LNCAP (cell line): ENCODE measurements at regions not wholly inside any gene's neighbourhood (a gene's known extent, or its start where the extent isn't known, plus 50 kb on each side); places are given as distances from the start of the nearest gene placed in this dataset.

Source experiments
- TF ChIP-seq, protein P1 (sequence below): fragments of 450-650 bp; IDR thresholded peaks from 2 replicates; pipeline ENCODE4 v1.5.1; 2017; ENCODE audit warnings: mild to moderate bottlenecking

DNA sequence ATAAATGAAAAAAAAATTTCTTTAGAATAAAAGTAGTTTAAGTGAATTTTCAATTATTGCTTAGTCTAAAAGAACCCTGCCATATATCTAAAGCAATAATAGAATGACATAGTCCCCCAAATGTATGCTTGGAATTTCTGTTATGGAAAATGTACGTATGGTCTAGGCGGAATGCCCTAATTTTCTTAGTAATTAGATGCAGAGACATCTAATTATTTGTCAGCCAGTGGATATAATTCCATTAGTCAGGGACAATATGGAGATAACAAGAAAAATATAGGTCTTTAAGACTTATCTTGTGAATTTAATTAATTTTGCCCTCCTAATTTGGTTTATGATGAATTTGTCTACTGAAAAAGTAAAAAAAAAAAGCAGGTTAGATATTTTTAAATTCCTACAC is 460.9 kb upstream of the SOX11 start:
- TF ChIP-seq, protein P1, sequence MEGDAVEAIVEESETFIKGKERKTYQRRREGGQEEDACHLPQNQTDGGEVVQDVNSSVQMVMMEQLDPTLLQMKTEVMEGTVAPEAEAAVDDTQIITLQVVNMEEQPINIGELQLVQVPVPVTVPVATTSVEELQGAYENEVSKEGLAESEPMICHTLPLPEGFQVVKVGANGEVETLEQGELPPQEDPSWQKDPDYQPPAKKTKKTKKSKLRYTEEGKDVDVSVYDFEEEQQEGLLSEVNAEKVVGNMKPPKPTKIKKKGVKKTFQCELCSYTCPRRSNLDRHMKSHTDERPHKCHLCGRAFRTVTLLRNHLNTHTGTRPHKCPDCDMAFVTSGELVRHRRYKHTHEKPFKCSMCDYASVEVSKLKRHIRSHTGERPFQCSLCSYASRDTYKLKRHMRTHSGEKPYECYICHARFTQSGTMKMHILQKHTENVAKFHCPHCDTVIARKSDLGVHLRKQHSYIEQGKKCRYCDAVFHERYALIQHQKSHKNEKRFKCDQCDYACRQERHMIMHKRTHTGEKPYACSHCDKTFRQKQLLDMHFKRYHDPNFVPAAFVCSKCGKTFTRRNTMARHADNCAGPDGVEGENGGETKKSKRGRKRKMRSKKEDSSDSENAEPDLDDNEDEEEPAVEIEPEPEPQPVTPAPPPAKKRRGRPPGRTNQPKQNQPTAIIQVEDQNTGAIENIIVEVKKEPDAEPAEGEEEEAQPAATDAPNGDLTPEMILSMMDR = no peak

DNA sequence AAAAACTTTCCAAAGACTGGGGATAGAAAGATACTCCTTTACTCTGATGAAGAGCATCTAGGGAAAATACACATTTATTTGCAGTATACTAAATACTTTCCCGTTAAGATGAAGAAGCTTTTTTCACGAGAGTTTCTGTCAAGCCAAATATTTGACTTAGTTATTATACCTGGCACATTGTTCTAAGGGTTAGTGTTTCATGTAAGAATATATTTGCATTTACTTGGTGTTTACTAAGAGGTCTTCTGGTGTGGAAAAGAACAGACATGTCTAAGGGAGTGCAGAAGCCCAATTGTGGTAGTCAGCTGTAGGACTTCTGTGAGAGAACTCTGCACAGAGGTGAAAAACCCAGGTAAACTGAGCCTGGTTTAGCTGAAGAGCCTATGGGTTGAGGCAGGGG is 457.6 kb upstream of the SOX11 start:
- TF ChIP-seq, protein P1 = no peak

DNA sequence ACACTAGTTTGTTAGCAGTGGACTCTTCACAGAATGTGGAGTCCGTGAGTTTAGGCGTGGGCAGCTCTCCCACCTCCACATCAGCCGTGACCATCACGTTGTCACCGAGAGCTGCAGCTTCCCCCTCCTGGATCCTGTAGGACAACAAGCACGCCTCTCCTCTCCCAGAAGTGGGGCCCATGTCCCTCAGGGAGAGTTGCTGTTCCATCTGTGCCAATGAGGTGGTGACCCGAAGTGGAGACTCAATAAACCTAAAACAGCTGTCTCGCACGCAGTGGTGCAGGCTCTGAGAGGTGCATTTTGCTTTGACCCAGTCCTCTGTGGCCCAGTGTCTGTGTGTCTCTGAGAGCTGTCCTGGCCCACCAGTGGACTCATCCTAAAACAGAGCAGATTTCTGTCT is 456.5 kb upstream of the SOX11 start:
- TF ChIP-seq, protein P1 = no peak

DNA sequence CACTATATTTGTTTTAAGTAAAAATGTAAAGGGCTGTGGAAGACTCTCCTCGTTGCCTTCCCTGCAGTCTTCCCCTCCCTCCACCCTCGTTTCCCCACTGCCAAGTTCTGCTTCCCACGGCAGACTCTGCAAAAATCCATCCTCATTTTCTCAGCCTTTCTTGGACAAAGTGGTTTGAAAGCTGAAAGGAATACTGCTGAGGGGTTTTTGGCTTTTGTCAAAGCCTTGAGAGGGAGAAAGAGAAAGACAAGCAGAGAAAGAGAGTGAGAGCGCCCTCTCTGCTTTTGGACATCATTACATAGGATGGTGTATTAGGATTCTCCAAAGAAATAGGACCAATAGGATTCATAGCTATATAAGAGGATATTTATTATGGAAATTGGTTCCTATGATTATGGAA is 455.9 kb upstream of the SOX11 start:
- TF ChIP-seq, protein P1 = no peak

DNA sequence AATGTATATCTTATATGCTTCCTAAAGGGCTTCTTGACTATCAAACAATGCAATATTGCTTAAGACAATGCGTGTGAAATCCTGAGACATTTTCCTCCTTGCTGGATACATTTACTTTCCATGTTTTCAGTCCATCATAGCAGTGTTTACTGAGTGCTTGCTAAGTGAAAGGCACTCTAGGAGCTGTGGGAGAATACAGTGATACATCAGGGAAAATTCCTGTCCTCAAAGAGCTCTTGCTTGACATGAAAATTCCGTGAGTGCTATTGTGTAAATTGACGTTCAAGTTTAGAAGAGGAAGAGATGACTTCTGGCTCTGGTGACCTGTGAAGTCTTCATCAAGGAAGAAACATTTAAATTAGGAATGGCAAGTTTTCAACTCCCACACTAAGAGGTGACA is 449.4 kb upstream of the SOX11 start:
- TF ChIP-seq, protein P1 = no peak

DNA sequence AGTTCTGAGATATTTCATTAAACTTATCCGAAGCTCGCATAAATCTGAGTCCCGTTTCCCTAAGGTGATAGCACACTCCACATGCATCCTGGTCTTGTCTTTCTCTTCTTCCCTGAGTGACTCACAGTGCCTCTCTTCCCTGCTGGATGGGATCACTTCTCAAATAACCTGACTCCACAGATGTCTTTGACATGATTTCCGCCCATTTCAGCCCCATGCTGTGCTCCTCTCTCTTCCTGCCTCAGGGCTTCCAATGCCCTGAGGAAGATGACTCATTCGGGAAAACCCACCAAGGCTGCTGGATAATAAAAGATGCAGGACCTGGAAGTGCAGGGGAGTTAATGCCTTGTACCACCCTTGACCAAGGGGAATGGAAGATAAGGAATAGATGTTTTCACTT is 441.7 kb upstream of the SOX11 start:
- TF ChIP-seq, protein P1 = no peak

DNA sequence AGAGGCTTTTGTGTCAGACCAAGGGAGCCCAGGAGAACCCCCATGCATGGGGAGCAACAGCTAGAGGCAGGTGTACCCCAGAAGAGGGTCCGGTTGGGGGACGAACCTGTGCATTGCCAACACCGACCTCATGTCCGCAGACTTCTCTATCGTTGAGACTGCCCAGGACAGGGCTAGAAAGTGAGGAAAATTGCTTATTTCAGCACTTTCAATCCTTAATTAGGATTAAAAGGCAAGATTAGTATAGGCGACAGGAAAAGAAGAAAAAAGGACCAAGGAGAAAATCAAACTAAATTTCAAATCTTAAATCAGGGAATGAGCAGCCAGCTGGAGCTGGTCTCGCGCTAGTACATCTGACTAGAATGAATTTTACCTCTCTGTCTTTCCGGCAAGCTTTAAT is 438.9 kb upstream of the SOX11 start:
- TF ChIP-seq, protein P1 = no peak

DNA sequence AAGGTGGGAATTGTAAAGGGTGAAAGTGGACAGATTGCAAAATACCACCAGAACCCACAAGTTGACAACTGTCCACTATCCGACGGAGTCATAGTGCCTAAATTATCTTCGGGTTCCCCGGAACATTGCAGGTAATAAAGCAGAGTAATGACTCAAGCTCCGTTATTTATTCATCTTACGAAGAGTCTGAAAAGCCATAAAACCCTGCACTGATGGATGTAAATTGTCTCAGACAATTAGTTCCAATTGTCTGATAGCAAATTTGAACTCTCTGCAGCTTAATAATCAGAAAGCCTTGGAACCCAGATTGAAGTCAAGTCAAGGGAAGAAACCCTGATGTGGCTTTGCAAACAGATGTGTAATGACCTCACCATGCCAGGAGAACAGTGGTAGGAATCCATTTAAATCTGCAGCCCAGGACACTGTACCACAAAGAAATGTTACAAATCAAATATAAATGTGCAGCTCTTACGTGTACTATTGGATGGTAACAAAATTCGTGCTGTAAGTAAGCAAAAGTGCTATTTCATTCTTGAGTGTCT is 437.3 kb upstream of the SOX11 start:
- TF ChIP-seq, protein P1 = no peak
